ENCODE measurements at regions not wholly inside any gene's neighbourhood (a gene's known extent, or its start where the extent isn't known, plus 50 kb on each side); places are given as distances from the start of the nearest gene placed in this dataset.

- H3K27me3 ChIP-seq: no peaks in the 10 kb centered on the region
- H3K9me3 ChIP-seq: no peaks in the 10 kb centered on the region
- H3K27ac ChIP-seq: no peak overlapping the region
- H3K4me1 ChIP-seq: no peaks in the 10 kb centered on the region
- no peak overlapping the region for H3K4me3 ChIP-seq
- intact Hi-C loops (cut with DNase I): no loop called here
- DNase-seq (no peak), ATAC-seq (no peak)
- 43 to 50% methylated on average over 3 of the region's 3 CpGs for WGBS, 2 donors
- H3K36me3 ChIP-seq (replicated peaks in 1 of 2; ENCODE audit: insufficient read depth in 1 of 2, low read depth in 2 of 2): no peaks in the 10 kb centered on the region
- TF ChIP-seq CTCF (IDR thresholded peaks at IDR 0.05) (no peak), POLR2A (IDR thresholded peaks at IDR 0.05) (no peak)
These were observed 275.7 kb upstream of the TCF21 start for GRCh38 chr6:133613211-133613610.

GRCh38 chr6:133621751-133622150, 267.2 kb upstream of the TCF21 start:
- intact Hi-C loops (cut with DNase I): no loop called here
- Histone ChIP-seq H3K36me3 (replicated peaks in 1 of 2; ENCODE audit: insufficient read depth in 1 of 2, low read depth in 2 of 2) (no peaks in the 10 kb centered on the region), H3K4me1 (no peaks in the 10 kb centered on the region), H3K4me3 (no peak overlapping the region), H3K27ac (no peak overlapping the region), H3K27me3 (no peaks in the 10 kb centered on the region), H3K9me3 (no peaks in the 10 kb centered on the region)
- TF ChIP-seq CTCF (IDR thresholded peaks at IDR 0.05) (no peak), POLR2A (IDR thresholded peaks at IDR 0.05) (no peak)
- ATAC-seq (no peak), DNase-seq (no peak)

- Histone ChIP-seq H3K4me1 (no peaks in the 10 kb centered on the region), H3K9me3 (no peaks in the 10 kb centered on the region), H3K4me3 (no peak overlapping the region), H3K36me3 (replicated peaks in 1 of 2; ENCODE audit: insufficient read depth in 1 of 2, low read depth in 2 of 2) (no peaks in the 10 kb centered on the region), H3K27ac (no peak overlapping the region), H3K27me3 (no peaks in the 10 kb centered on the region)
- WGBS, 2 donors: 14 to 23% methylated on average over 1 of the region's 1 CpG
- TF ChIP-seq POLR2A (IDR thresholded peaks at IDR 0.05): no peak
- no peak for TF ChIP-seq CTCF (IDR thresholded peaks at IDR 0.05)
- DNase-seq (peak in 1 of 4 donors; percentile 9), ATAC-seq (no peak)
- intact Hi-C loops (cut with DNase I): no loop called here
These were observed 265.8 kb upstream of the TCF21 start for GRCh38 chr6:133623065-133623464.

- no peak for ATAC-seq
- Histone ChIP-seq H3K4me3 (no peak overlapping the region), H3K4me1 (no peaks in the 10 kb centered on the region), H3K27me3 (no peaks in the 10 kb centered on the region), H3K36me3 (replicated peaks in 1 of 2; ENCODE audit: insufficient read depth in 1 of 2, low read depth in 2 of 2) (no peaks in the 10 kb centered on the region), H3K27ac (no peak overlapping the region), H3K9me3 (no peaks in the 10 kb centered on the region)
- 41 to 59% methylated on average over 2 of the region's 2 CpGs for WGBS, 2 donors
- no peak for TF ChIP-seq CTCF (IDR thresholded peaks at IDR 0.05)
- TF ChIP-seq POLR2A (IDR thresholded peaks at IDR 0.05): no peak
- no peak for DNase-seq
- intact Hi-C loops (cut with DNase I): no loop called here
These were observed 265.3 kb upstream of the TCF21 start for GRCh38 chr6:133623621-133624020.

- Histone ChIP-seq H3K4me3 (no peak overlapping the region), H3K27ac (no peak overlapping the region), H3K36me3 (replicated peaks in 1 of 2; ENCODE audit: insufficient read depth in 1 of 2, low read depth in 2 of 2) (no peaks in the 10 kb centered on the region), H3K4me1 (no peaks in the 10 kb centered on the region), H3K27me3 (no peaks in the 10 kb centered on the region), H3K9me3 (no peaks in the 10 kb centered on the region)
- intact Hi-C loops (cut with DNase I): no loop called here
- DNase-seq (no peak), ATAC-seq (no peak)
- WGBS, 2 donors: 51 to 61% methylated on average over 3 of the region's 3 CpGs
- TF ChIP-seq CTCF (IDR thresholded peaks at IDR 0.05) (no peak), POLR2A (IDR thresholded peaks at IDR 0.05) (no peak)
These were observed 262.7 kb upstream of the TCF21 start for GRCh38 chr6:133626096-133626666.
